Neural progenitor cell (in vitro differentiated cells): ENCODE measurements at regions not wholly inside any gene's neighbourhood (a gene's known extent, or its start where the extent isn't known, plus 50 kb on each side); places are given as distances from the start of the nearest gene placed in this dataset.

ENCODE experiments used
- DNase-seq: peaks from one replicate; pipeline ENCODE4 v3.0.0-alpha.2; 2016; ENCODE audit warnings: low spot score
- H2AFZ ChIP-seq: fragments of 200-600 bp; sonication (generic); replicated peaks from 2 replicates; pipeline ENCODE4 v1.6.1; 2016; ENCODE audit warnings: antibody characterized with exemption
- H3F3A ChIP-seq: fragments of 200-600 bp; sonication (generic); 2 replicates; pipeline ENCODE4 v1.6.1; 2016; ENCODE audit warnings: antibody characterized with exemption, low read depth
- H3K27ac ChIP-seq: fragments of 200-600 bp; sonication (generic); 2 replicates; pipeline ENCODE4 v1.5.1; 2016; ENCODE audit warnings: mild to moderate bottlenecking
- H3K27me3 ChIP-seq: fragments of 200-600 bp; sonication (generic); 2 replicates; pipeline ENCODE4 v1.6.1; 2016; ENCODE audit warnings: mild to moderate bottlenecking, moderate library complexity
- H3K36me3 ChIP-seq: fragments of 200-600 bp; sonication (generic); 2 replicates; pipeline ENCODE4 v1.5.1; 2016
- H3K4me1 ChIP-seq: fragments of 200-600 bp; sonication (generic); 2 replicates; pipeline ENCODE4 v1.6.1; 2016; ENCODE audit warnings: mixed run types
- H3K4me2 ChIP-seq: fragments of 200-600 bp; sonication (generic); 2 replicates; pipeline ENCODE4 v1.6.1; 2016
- H3K4me3 ChIP-seq: fragments of 200-600 bp; sonication (generic); 2 replicates; pipeline ENCODE4 v1.5.1; 2016
- H3K79me2 ChIP-seq: fragments of 200-600 bp; sonication (generic); 2 replicates; pipeline ENCODE4 v1.6.1; 2016; ENCODE audit warnings: low read depth
- H3K9ac ChIP-seq: fragments of 200-600 bp; sonication (generic); 2 replicates; pipeline ENCODE4 v1.6.1; 2016
- H3K9me3 ChIP-seq: fragments of 200-600 bp; sonication (generic); 2 replicates; pipeline ENCODE4 v1.5.1; 2016; ENCODE audit warnings: low read depth
- H4K20me1 ChIP-seq: fragments of 200-600 bp; sonication (generic); 2 replicates; pipeline ENCODE4 v1.6.1; 2016; ENCODE audit warnings: low read depth
- H3K27ac Mint-ChIP-seq: 3 replicates; pipeline ENCODE4 v1.8.0; 2021; ENCODE audit warnings: mixed read lengths
- H3K27me3 Mint-ChIP-seq: 2 replicates; pipeline ENCODE4 v1.8.0; 2022; ENCODE audit warnings: low read depth, mild to moderate bottlenecking, inconsistent platforms, moderate library complexity, mixed read lengths; ENCODE audit not compliant: insufficient read depth
- H3K36me3 Mint-ChIP-seq: 3 replicates; pipeline ENCODE4 v1.8.0; 2021; ENCODE audit warnings: mixed read lengths
- H3K4me1 Mint-ChIP-seq: 3 replicates; pipeline ENCODE4 v1.8.0; 2021; ENCODE audit warnings: mixed read lengths
- H3K4me3 Mint-ChIP-seq: 3 replicates; pipeline ENCODE4 v1.8.0; 2021; ENCODE audit warnings: mild to moderate bottlenecking, moderate library complexity, mixed read lengths
- H3K9me3 Mint-ChIP-seq: 3 replicates; pipeline ENCODE4 v1.8.0; 2020; ENCODE audit warnings: mixed read lengths
- EZH2 ChIP-seq: fragments of 200-600 bp; sonication (generic); IDR thresholded peaks from 2 replicates; pipeline ENCODE4 v1.6.1; 2017; ENCODE audit warnings: antibody characterized with exemption, mild to moderate bottlenecking, moderate library complexity
- EZH2phosphoT487 ChIP-seq: fragments of 200-600 bp; sonication (generic); IDR thresholded peaks from 2 replicates; pipeline ENCODE4 v1.6.1; 2017; ENCODE audit warnings: antibody characterized with exemption
- TF ChIP-seq, protein P1 (sequence below): fragments of 200-600 bp; sonication (generic); IDR thresholded peaks from 2 replicates; pipeline ENCODE4 v1.5.1; 2017; ENCODE audit warnings: antibody characterized with exemption, mild to moderate bottlenecking

DNA sequence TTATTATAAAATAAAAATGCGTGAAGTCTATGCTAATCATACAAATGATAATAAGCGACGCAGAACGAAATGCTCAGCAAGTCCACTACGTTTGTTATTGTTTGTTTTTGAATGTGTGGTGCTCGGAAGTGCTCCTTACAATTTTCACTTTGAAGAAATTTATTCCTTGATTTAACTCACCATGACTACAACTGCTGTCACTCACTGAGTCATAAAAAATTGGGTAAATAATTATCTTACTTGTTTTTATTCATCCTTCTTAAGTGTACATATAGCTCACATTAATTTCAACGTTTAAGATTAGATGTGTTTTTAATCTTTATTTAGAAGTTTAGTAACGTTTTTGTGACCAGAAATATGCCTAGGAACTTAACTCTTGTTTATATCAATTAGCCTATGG, 66.7 kb upstream of the NANOGP8 start:
- Histone ChIP-seq H3K4me2 (no peak overlapping the region), H3K4me1 (no peaks in the 10 kb centered on the region), H4K20me1 (no peaks in the 10 kb centered on the region), H3K79me2 (no peaks in the 10 kb centered on the region), H3K27me3 (no peaks in the 10 kb centered on the region), H3K9ac (no peak overlapping the region), H3K36me3 (no peaks in the 10 kb centered on the region), H2AFZ (no peak overlapping the region), H3K4me3 (no peak overlapping the region), H3K9me3 (no peaks in the 10 kb centered on the region), H3K27ac (no peak overlapping the region), H3F3A (no peaks in the 10 kb centered on the region)
- H3K27me3 Mint-ChIP-seq: no peaks in the 10 kb centered on the region
- H3K4me3 Mint-ChIP-seq: no peak overlapping the region
- H3K4me1 Mint-ChIP-seq: no peaks in the 10 kb centered on the region
- H3K27ac Mint-ChIP-seq: no peak overlapping the region
- no peaks in the 10 kb centered on the region for H3K36me3 Mint-ChIP-seq
- H3K9me3 Mint-ChIP-seq: no peaks in the 10 kb centered on the region
- no peak for DNase-seq
- TF ChIP-seq, protein P1, sequence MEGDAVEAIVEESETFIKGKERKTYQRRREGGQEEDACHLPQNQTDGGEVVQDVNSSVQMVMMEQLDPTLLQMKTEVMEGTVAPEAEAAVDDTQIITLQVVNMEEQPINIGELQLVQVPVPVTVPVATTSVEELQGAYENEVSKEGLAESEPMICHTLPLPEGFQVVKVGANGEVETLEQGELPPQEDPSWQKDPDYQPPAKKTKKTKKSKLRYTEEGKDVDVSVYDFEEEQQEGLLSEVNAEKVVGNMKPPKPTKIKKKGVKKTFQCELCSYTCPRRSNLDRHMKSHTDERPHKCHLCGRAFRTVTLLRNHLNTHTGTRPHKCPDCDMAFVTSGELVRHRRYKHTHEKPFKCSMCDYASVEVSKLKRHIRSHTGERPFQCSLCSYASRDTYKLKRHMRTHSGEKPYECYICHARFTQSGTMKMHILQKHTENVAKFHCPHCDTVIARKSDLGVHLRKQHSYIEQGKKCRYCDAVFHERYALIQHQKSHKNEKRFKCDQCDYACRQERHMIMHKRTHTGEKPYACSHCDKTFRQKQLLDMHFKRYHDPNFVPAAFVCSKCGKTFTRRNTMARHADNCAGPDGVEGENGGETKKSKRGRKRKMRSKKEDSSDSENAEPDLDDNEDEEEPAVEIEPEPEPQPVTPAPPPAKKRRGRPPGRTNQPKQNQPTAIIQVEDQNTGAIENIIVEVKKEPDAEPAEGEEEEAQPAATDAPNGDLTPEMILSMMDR: no peak
- no peak for TF ChIP-seq EZH2
- TF ChIP-seq EZH2phosphoT487: no peak

DNA sequence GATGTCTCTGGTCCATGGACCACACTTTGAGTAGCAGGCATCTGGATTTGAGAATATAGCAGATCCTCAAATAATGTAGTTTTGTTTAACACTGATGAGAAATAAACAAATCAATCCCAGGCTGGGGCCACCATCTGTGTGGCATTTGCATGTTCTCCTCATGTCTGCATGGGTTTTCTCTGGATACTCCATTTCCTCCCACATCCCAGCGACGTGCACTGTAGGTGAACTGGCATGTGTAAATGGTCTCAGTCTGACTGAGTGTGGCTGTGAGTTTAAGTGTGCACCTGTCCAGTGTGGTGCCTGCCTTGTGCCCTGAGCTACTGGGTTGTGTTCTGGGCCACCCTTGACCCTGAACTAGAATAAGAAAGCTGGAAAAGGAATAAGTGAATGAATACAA, 66.3 kb upstream of the NANOGP8 start:
- Histone ChIP-seq H3K27me3 (no peaks in the 10 kb centered on the region), H4K20me1 (no peaks in the 10 kb centered on the region), H2AFZ (no peak overlapping the region), H3K4me2 (no peak overlapping the region), H3K27ac (no peak overlapping the region), H3K4me3 (no peak overlapping the region), H3K79me2 (no peaks in the 10 kb centered on the region), H3K9ac (no peak overlapping the region), H3K36me3 (no peaks in the 10 kb centered on the region), H3K4me1 (no peaks in the 10 kb centered on the region), H3F3A (no peaks in the 10 kb centered on the region), H3K9me3 (no peaks in the 10 kb centered on the region)
- Mint-ChIP-seq H3K27me3 (no peaks in the 10 kb centered on the region), H3K4me3 (no peak overlapping the region), H3K9me3 (no peaks in the 10 kb centered on the region), H3K36me3 (no peaks in the 10 kb centered on the region), H3K4me1 (no peaks in the 10 kb centered on the region), H3K27ac (no peak overlapping the region)
- no peak for DNase-seq
- TF ChIP-seq EZH2phosphoT487 (no peak), EZH2 (no peak)
- TF ChIP-seq, protein P1: no peak

DNA sequence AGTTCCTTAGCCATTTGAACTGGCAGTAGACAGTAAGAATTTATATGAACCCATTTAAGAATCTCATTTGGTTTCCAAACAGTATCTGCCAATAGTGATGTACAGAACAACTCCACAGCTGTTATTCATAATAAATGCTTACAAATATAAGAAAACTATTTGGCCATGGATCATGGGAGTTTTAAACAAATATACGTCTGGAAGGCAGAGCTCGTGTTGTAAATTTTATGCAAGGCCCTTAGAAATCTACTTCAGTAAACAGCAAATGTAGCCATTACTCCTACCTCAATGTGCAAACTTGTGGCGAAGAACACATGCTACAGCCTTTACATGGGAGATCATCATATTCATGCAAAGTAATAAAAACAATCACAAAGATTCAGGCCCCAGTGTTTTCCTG, 65.3 kb upstream of the NANOGP8 start:
- Mint-ChIP-seq H3K27ac (no peak overlapping the region), H3K36me3 (no peaks in the 10 kb centered on the region), H3K4me1 (no peaks in the 10 kb centered on the region), H3K27me3 (no peaks in the 10 kb centered on the region), H3K9me3 (no peaks in the 10 kb centered on the region), H3K4me3 (no peak overlapping the region)
- TF ChIP-seq EZH2phosphoT487 (no peak), EZH2 (no peak)
- TF ChIP-seq, protein P1: no peak
- no peaks in the 10 kb centered on the region for H4K20me1 ChIP-seq
- no peak for DNase-seq
- H3F3A ChIP-seq: no peaks in the 10 kb centered on the region
- no peaks in the 10 kb centered on the region for H3K27me3 ChIP-seq
- H3K36me3 ChIP-seq: no peaks in the 10 kb centered on the region
- no peak overlapping the region for H3K9ac ChIP-seq
- no peaks in the 10 kb centered on the region for H3K9me3 ChIP-seq
- no peak overlapping the region for H3K27ac ChIP-seq
- H3K4me3 ChIP-seq: no peak overlapping the region
- H3K4me1 ChIP-seq: no peaks in the 10 kb centered on the region
- H3K79me2 ChIP-seq: no peaks in the 10 kb centered on the region
- no peak overlapping the region for H2AFZ ChIP-seq
- H3K4me2 ChIP-seq: no peak overlapping the region

- Histone ChIP-seq H3K79me2 (no peaks in the 10 kb centered on the region), H3K4me2 (no peak overlapping the region), H3K4me3 (no peak overlapping the region), H3K27me3 (no peaks in the 10 kb centered on the region), H3K4me1 (no peaks in the 10 kb centered on the region), H3K36me3 (no peaks in the 10 kb centered on the region), H3K9ac (no peak overlapping the region), H2AFZ (no peak overlapping the region), H3F3A (no peaks in the 10 kb centered on the region), H4K20me1 (no peaks in the 10 kb centered on the region), H3K9me3 (no peaks in the 10 kb centered on the region), H3K27ac (no peak overlapping the region)
- no peak for DNase-seq
- no peaks in the 10 kb centered on the region for H3K36me3 Mint-ChIP-seq
- no peak overlapping the region for H3K27ac Mint-ChIP-seq
- H3K9me3 Mint-ChIP-seq: no peaks in the 10 kb centered on the region
- H3K4me1 Mint-ChIP-seq: peaks cover 20% of the 10 kb centered on the region
- no peak for TF ChIP-seq EZH2phosphoT487
- TF ChIP-seq, protein P1: no peak
- no peak for TF ChIP-seq EZH2
- no peaks in the 10 kb centered on the region for H3K27me3 Mint-ChIP-seq
- H3K4me3 Mint-ChIP-seq: no peak overlapping the region
These were observed 60.2 kb upstream of the NANOGP8 start for GRCh38 chr15:35145336-35145735.
